ENCODE measurements at regions not wholly inside any gene's neighbourhood (a gene's known extent, or its start where the extent isn't known, plus 50 kb on each side); places are given as distances from the start of the nearest gene placed in this dataset.
A peak's percentile ranks its signal among the peaks of the same experiment; 100 is the strongest.

DNA sequence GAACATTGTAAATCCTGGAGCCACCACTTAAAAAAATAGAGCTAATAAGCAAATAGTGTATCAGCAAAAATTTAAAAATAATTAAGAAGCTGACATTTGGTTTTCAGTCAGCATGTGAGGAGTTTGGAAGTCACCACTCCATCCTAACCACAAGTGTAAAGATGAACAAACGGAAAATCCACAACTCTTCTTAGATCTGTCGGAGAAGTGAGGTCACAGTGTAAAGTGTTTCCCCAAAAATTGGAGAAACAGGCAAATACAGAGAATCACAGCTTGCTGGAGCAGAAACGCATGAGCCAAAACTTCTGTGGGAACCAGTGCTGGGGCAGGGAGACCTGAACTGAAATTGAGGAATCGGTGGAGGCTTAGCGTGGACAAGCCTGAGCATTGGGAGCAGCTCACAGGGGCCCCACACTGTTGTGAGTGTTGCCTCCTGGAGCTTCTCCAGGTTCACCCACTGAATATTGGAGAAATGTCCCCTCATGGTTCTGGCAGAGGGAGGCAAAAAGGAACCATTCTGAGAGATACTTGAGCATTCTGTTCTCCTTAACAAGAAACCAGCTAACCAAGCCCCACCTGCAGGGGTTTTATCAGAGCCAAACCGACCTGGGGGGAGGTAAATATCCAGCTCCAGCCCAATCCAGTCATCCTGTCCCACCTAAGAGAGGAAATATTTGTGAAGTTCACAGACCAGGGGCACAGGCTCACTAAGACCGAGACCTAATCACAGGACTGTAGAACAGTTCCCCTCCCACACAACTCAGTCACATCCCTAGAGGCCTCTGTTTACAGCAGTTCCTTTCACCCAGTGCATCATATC is 192.0 kb downstream of the ERMARD start:
- WGBS, 2 donors = 69 to 71% methylated on average over 7 of the region's 7 CpGs
- Histone ChIP-seq H3K9me3 (peaks cover 0 to 11% (median 2%) of the 10 kb centered on the region in 4 donors), H3K4me1 (peaks cover 0 to 3% (median 0%) of the 10 kb centered on the region in 4 donors), H3K27ac (peak overlapping the region in 1 of 4 donors; percentile 38), H3K36me3 (no peaks in the 10 kb centered on the region), H3K27me3 (no peaks in the 10 kb centered on the region), H3K4me3 (no peak overlapping the region)
- DNase-seq = no peak
- TF ChIP-seq POLR2AphosphoS5 (IDR thresholded peaks at IDR 0.05) = no peak
- TF ChIP-seq, protein P1, sequence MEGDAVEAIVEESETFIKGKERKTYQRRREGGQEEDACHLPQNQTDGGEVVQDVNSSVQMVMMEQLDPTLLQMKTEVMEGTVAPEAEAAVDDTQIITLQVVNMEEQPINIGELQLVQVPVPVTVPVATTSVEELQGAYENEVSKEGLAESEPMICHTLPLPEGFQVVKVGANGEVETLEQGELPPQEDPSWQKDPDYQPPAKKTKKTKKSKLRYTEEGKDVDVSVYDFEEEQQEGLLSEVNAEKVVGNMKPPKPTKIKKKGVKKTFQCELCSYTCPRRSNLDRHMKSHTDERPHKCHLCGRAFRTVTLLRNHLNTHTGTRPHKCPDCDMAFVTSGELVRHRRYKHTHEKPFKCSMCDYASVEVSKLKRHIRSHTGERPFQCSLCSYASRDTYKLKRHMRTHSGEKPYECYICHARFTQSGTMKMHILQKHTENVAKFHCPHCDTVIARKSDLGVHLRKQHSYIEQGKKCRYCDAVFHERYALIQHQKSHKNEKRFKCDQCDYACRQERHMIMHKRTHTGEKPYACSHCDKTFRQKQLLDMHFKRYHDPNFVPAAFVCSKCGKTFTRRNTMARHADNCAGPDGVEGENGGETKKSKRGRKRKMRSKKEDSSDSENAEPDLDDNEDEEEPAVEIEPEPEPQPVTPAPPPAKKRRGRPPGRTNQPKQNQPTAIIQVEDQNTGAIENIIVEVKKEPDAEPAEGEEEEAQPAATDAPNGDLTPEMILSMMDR (IDR thresholded peaks at IDR 0.05) = no peak
- TF ChIP-seq EP300 (IDR thresholded peaks at IDR 0.05) = no peak
- TF ChIP-seq POLR2A (IDR thresholded peaks at IDR 0.05) = no peak
- ATAC-seq (ENCODE audit: low FRiP score in 2 of 2) = no peak

DNA sequence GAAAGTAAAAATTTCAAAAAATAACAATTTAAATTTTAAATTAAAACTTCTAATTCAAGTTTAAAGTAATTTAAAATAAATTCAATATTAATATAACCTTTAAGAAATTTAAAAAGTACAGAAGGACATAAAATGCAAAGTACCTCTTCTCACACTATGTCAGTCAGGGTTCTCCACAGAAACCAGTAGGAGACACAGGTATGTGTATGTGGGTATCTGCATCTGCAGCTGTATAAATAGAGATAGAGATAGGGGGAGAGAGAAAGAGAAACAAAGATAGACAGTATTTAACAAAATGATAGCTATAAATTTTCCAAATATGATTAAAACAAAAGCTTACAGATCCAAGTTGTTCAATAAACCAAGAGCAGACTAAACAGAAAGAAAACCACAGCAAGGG is 190.8 kb downstream of the ERMARD start:
- no peak overlapping the region for H3K27ac ChIP-seq
- H3K4me1 ChIP-seq = peaks cover 0 to 3% (median 0%) of the 10 kb centered on the region in 4 donors
- TF ChIP-seq POLR2AphosphoS5 (IDR thresholded peaks at IDR 0.05) = no peak
- no peak for TF ChIP-seq POLR2A (IDR thresholded peaks at IDR 0.05)
- no peak for TF ChIP-seq EP300 (IDR thresholded peaks at IDR 0.05)
- TF ChIP-seq, protein P1 (IDR thresholded peaks at IDR 0.05) = no peak
- H3K36me3 ChIP-seq = no peaks in the 10 kb centered on the region
- H3K9me3 ChIP-seq = peaks cover 0 to 11% (median 2%) of the 10 kb centered on the region in 4 donors
- H3K4me3 ChIP-seq = no peak overlapping the region
- no peak for DNase-seq
- H3K27me3 ChIP-seq = no peaks in the 10 kb centered on the region
- no peak for ATAC-seq (ENCODE audit: low FRiP score in 2 of 2)

DNA sequence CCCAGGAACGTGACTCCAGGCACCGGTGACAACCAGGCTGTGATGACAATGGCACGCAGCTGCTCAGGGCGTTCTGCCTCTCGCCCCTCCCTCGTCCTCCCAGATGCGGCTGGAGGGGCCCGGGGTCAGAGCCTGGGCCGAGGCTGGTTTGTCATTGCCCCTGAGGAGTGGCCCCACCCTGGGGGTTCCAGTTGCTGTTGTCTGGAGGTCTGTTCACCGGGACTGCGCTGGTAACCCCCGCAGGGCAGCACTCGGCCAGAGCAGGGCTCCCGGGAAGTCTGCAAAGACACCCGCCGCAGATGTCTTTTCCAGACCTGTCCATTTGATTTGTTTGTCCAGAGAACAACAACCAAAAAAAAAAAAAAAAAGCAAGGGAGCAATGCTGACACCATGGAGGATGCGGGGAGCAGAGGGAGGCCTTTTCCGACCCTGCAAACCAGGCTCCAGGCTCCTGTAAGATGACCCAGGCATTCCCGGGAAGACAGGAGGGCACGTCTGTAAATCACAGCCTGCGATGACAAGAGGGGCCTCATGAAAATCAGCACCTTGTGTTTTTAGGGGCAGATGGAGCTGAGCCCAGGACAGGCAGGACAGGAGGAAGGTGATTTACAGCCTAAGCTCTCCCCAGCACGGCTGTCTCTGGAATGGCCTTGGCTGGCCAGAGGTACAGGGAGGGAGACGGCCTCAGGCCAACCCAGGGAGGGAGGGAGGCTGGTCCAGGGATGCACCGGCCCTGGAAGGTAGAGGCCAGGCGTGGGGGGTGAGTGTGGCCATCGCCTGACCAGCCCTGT is 189.3 kb downstream of the ERMARD start:
- H3K27ac ChIP-seq = no peak overlapping the region
- H3K9me3 ChIP-seq = peaks cover 0 to 11% (median 2%) of the 10 kb centered on the region in 4 donors
- no peaks in the 10 kb centered on the region for H3K27me3 ChIP-seq
- H3K4me1 ChIP-seq = peaks cover 0 to 3% (median 0%) of the 10 kb centered on the region in 4 donors
- H3K36me3 ChIP-seq = no peaks in the 10 kb centered on the region
- WGBS, 2 donors = 67 to 79% methylated on average over 13 to 26 of the region's 26 CpGs
- DNase-seq = peak in 1 of 2 donors; percentile 41
- no peak for TF ChIP-seq POLR2AphosphoS5 (IDR thresholded peaks at IDR 0.05)
- TF ChIP-seq EP300 (IDR thresholded peaks at IDR 0.05) = no peak
- no peak for TF ChIP-seq POLR2A (IDR thresholded peaks at IDR 0.05)
- TF ChIP-seq, protein P1 (IDR thresholded peaks at IDR 0.05) = no peak
- H3K4me3 ChIP-seq = no peak overlapping the region
- ATAC-seq (ENCODE audit: low FRiP score in 2 of 2) = no peak

DNA sequence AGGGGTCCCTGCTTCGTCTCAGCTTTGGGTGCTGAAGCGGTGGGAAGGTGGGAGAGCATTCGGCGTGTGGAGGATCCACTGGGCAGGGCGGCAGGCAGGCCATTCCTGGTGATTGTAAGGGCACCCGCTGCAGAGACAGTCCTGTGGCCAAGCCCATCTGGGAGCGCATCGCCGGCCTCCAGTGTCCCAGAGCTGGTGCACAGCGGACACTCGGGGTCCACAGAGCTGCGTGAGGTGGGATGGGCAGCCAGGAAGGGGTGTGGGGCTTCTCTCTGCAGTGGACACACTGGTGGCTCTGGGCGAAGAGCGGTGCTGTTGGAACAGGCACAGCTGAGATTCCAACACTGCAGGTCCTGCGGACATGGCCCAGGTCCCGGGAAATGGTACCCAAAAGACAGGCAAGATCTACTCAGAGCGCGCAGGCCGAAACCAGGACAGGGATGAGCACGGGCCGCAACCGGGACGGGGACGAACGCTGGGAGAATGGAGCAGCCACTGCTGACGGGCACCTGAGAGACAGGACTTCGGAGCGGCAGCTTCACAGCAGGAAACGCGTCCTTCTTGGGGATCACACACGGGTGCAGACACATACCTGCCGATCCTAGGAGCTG is 188.2 kb downstream of the ERMARD start:
- Histone ChIP-seq H3K4me1 (peaks cover 0 to 8% (median under 1%) of the 10 kb centered on the region in 4 donors), H3K27me3 (no peaks in the 10 kb centered on the region), H3K4me3 (no peak overlapping the region), H3K36me3 (no peaks in the 10 kb centered on the region), H3K9me3 (peaks cover 0 to 11% (median 2%) of the 10 kb centered on the region in 4 donors), H3K27ac (no peak overlapping the region)
- no peak for TF ChIP-seq EP300 (IDR thresholded peaks at IDR 0.05)
- TF ChIP-seq POLR2AphosphoS5 (IDR thresholded peaks at IDR 0.05) = no peak
- TF ChIP-seq POLR2A (IDR thresholded peaks at IDR 0.05) = no peak
- TF ChIP-seq, protein P1 (IDR thresholded peaks at IDR 0.05) = no peak
- ATAC-seq (ENCODE audit: low FRiP score in 2 of 2) (no peak), DNase-seq (peak in 1 of 2 donors; percentile 67)
- WGBS, 2 donors = 94 to 95% methylated on average over 30 to 32 of the region's 32 CpGs

Measured in upper lobe of left lung (tissue), 6 donors.